GM12891 (cell line): ENCODE measurements at regions not wholly inside any gene's neighbourhood (a gene's known extent, or its start where the extent isn't known, plus 50 kb on each side); places are given as distances from the start of the nearest gene placed in this dataset.

Experiments used
- PAX5 ChIP-seq: IDR thresholded peaks from 2 replicates; pipeline ENCODE4 v1.6.1; 2011; ENCODE audit warnings: low read length, moderate library complexity, mild to moderate bottlenecking; ENCODE audit not compliant: insufficient read depth, severe bottlenecking
- POLR2A ChIP-seq: IDR thresholded peaks from 2 replicates; pipeline ENCODE4 v1.6.1; 2011; ENCODE audit warnings: low read depth, low read length, control low read depth
- POLR2AphosphoS5 ChIP-seq: IDR thresholded peaks from 2 replicates; pipeline ENCODE4 v1.6.1; 2011; ENCODE audit warnings: low read depth, low read length, control low read depth
- POU2F2 ChIP-seq: IDR thresholded peaks from 2 replicates; pipeline ENCODE4 v1.6.1; 2011; ENCODE audit warnings: low read depth, mild to moderate bottlenecking, control low read depth, low read length, moderate library complexity
- SPI1 ChIP-seq: IDR thresholded peaks from 2 replicates; pipeline ENCODE4 v1.6.1; 2011; ENCODE audit warnings: low read depth, low read length, control low read depth
- TAF1 ChIP-seq: IDR thresholded peaks from 2 replicates; pipeline ENCODE4 v1.6.1; 2011; ENCODE audit warnings: low read depth, low read length, control low read depth

GRCh38 chr13:33976965-33977364, 159.0 kb downstream of the RFC3 start:
- TF ChIP-seq POLR2A: no peak
- TF ChIP-seq POLR2AphosphoS5: no peak
- no peak for TF ChIP-seq TAF1
- TF ChIP-seq SPI1: no peak
- TF ChIP-seq PAX5: no peak
- TF ChIP-seq POU2F2: no peak
